GM23338 (cell line): ENCODE measurements at regions not wholly inside any gene's neighbourhood (a gene's known extent, or its start where the extent isn't known, plus 50 kb on each side); places are given as distances from the start of the nearest gene placed in this dataset.

ENCODE experiments used
- ATAC-seq: fragments of 200-7000 bp; cut with Tn5 transposase; 3 replicates; pipeline ENCODE4 v1.9.1; 2020
- DNase-seq: peaks from one replicate; pipeline ENCODE4 v3.0.0-alpha.2; 2015; ENCODE audit warnings: low spot score
- H2AFZ ChIP-seq: fragments of 200-600 bp; sonication (generic); 2 replicates; pipeline ENCODE4 v1.8.0; 2016; ENCODE audit warnings: antibody characterized with exemption, mild to moderate bottlenecking, moderate library complexity
- H3F3A ChIP-seq: fragments of 200-600 bp; sonication (generic); replicated peaks from 2 replicates; pipeline ENCODE4 v1.8.0; 2017; ENCODE audit warnings: antibody characterized with exemption, mixed run types, low read depth
- H3K27ac ChIP-seq: fragments of 200-600 bp; sonication (generic); 2 replicates; pipeline ENCODE4 v1.6.1; 2016; ENCODE audit warnings: low read depth
- H3K27me3 ChIP-seq: fragments of 200-600 bp; sonication (generic); 2 replicates; pipeline ENCODE4 v1.8.0; 2016; ENCODE audit warnings: mild to moderate bottlenecking, mixed run types, moderate library complexity; ENCODE audit not compliant: insufficient read depth
- H3K36me3 ChIP-seq: fragments of 200-600 bp; sonication (generic); 2 replicates; pipeline ENCODE4 v1.8.0; 2016; ENCODE audit warnings: mild to moderate bottlenecking; ENCODE audit not compliant: insufficient read depth
- H3K4me1 ChIP-seq: fragments of 200-600 bp; sonication (generic); 2 replicates; pipeline ENCODE4 v1.8.0; 2016; ENCODE audit warnings: mild to moderate bottlenecking, moderate library complexity; ENCODE audit not compliant: insufficient read depth
- H3K4me2 ChIP-seq: fragments of 200-600 bp; sonication (generic); 2 replicates; pipeline ENCODE4 v1.7.1; 2017; ENCODE audit warnings: mixed run types
- H3K4me3 ChIP-seq: fragments of 200-600 bp; sonication (generic); 2 replicates; pipeline ENCODE4 v1.6.1; 2016; ENCODE audit warnings: mixed run types
- H3K79me2 ChIP-seq: fragments of 200-600 bp; sonication (generic); replicated peaks from 2 replicates; pipeline ENCODE4 v1.8.0; 2017; ENCODE audit warnings: mild to moderate bottlenecking; ENCODE audit not compliant: insufficient read depth
- H3K9me2 ChIP-seq: fragments of 200-600 bp; sonication (generic); 2 replicates; pipeline ENCODE4 v1.8.0; 2017; ENCODE audit not compliant: insufficient read depth
- H4K20me1 ChIP-seq: fragments of 200-600 bp; sonication (generic); replicated peaks from 2 replicates; pipeline ENCODE4 v1.8.0; 2017; ENCODE audit warnings: mild to moderate bottlenecking; ENCODE audit not compliant: insufficient read depth
- H3K27ac Mint-ChIP-seq: 2 replicates; pipeline ENCODE4 v1.8.0; 2020; ENCODE audit warnings: inconsistent platforms, mild to moderate bottlenecking, moderate library complexity, mixed read lengths
- H3K27me3 Mint-ChIP-seq: 3 replicates; pipeline ENCODE4 v1.8.0; 2022; ENCODE audit warnings: low read depth, mild to moderate bottlenecking, moderate library complexity, mixed read lengths, inconsistent platforms; ENCODE audit not compliant: insufficient read depth, poor library complexity
- H3K36me3 Mint-ChIP-seq: 3 replicates; pipeline ENCODE4 v1.8.0; 2021; ENCODE audit warnings: low read depth, mild to moderate bottlenecking, inconsistent platforms, moderate library complexity, mixed read lengths
- H3K4me1 Mint-ChIP-seq: 3 replicates; pipeline ENCODE4 v1.8.0; 2020; ENCODE audit warnings: mild to moderate bottlenecking, inconsistent platforms, mixed read lengths
- H3K4me3 Mint-ChIP-seq: 3 replicates; pipeline ENCODE4 v1.8.0; 2021; ENCODE audit warnings: moderate library complexity, mild to moderate bottlenecking, inconsistent platforms, mixed read lengths
- H3K9me3 Mint-ChIP-seq: 3 replicates; pipeline ENCODE4 v1.8.0; 2020; ENCODE audit warnings: moderate library complexity, mild to moderate bottlenecking, inconsistent platforms, mixed read lengths
- CREB1 ChIP-seq: fragments of 250-450 bp; sonication (Bioruptor Pico); IDR thresholded peaks from 2 replicates; pipeline ENCODE4 v1.5.0; 2020; ENCODE audit warnings: low read depth, mild to moderate bottlenecking, moderate library complexity
- CTCF ChIP-seq, 2 experiments: fragments of 200-600 bp in 1 of 2; sonication (generic) in 1 of 2; conservative IDR thresholded peaks; 2 replicates each; pipeline versions ENCODE4 v1.5.1 to v1.6.1; 2016 to 2017; ENCODE audit warnings: antibody characterized with exemption in 2 of 2, low read depth in 2 of 2, mild to moderate bottlenecking in 2 of 2, moderate library complexity in 1 of 2
- EZH2phosphoT487 ChIP-seq: fragments of 200-600 bp; sonication (generic); IDR thresholded peaks from one replicate; pipeline ENCODE4 v1.8.1; 2018; ENCODE audit warnings: antibody characterized with exemption; ENCODE audit not compliant: unreplicated experiment
- JUNB ChIP-seq: IDR thresholded peaks from one replicate; pipeline ENCODE4 v1.6.1; 2016; ENCODE audit warnings: antibody characterized with exemption; ENCODE audit not compliant: unreplicated experiment
- NANOG ChIP-seq: IDR thresholded peaks from 2 replicates; pipeline ENCODE4 v1.6.1; 2016; ENCODE audit warnings: antibody characterized with exemption, borderline replicate concordance
- POLR2AphosphoS5 ChIP-seq: IDR thresholded peaks from 2 replicates; pipeline ENCODE4 v1.6.1; 2016; ENCODE audit warnings: antibody characterized with exemption, low read depth
- REST ChIP-seq: IDR thresholded peaks from one replicate; pipeline ENCODE4 v1.6.1; 2018; ENCODE audit warnings: antibody characterized with exemption; ENCODE audit not compliant: unreplicated experiment
- STAT1 ChIP-seq: IDR thresholded peaks from one replicate; pipeline ENCODE4 v1.6.1; 2016; ENCODE audit warnings: antibody characterized with exemption; ENCODE audit not compliant: unreplicated experiment
- ZNF462 ChIP-seq: fragments of 250-450 bp; sonication (Bioruptor Pico); IDR thresholded peaks from 2 replicates; pipeline ENCODE4 v1.5.0; 2020; ENCODE audit warnings: mild to moderate bottlenecking, moderate library complexity
- TF ChIP-seq, protein P1 (sequence below): IDR thresholded peaks from 2 replicates; pipeline ENCODE4 v1.6.1; 2016; ENCODE audit warnings: antibody characterized with exemption

GRCh38 chr3:45325676-45326075 is 62.7 kb upstream of the LARS2 start (continued):
- no peak for TF ChIP-seq ZNF462
- TF ChIP-seq, protein P1, sequence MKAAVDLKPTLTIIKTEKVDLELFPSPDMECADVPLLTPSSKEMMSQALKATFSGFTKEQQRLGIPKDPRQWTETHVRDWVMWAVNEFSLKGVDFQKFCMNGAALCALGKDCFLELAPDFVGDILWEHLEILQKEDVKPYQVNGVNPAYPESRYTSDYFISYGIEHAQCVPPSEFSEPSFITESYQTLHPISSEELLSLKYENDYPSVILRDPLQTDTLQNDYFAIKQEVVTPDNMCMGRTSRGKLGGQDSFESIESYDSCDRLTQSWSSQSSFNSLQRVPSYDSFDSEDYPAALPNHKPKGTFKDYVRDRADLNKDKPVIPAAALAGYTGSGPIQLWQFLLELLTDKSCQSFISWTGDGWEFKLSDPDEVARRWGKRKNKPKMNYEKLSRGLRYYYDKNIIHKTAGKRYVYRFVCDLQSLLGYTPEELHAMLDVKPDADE, result no peak
- no peak for TF ChIP-seq POLR2AphosphoS5
- no peak for TF ChIP-seq EZH2phosphoT487
- TF ChIP-seq STAT1, result no peak

- Mint-ChIP-seq H3K27me3 (peaks cover 19% of the 10 kb centered on the region), H3K27ac (no peak overlapping the region), H3K36me3 (no peaks in the 10 kb centered on the region), H3K4me1 (peaks cover 14% of the 10 kb centered on the region), H3K9me3 (no peaks in the 10 kb centered on the region), H3K4me3 (no peak overlapping the region)
- no peaks in the 10 kb centered on the region for H3K79me2 ChIP-seq
- H4K20me1 ChIP-seq, result no peaks in the 10 kb centered on the region
- H3K4me2 ChIP-seq, result no peak overlapping the region
- no peaks in the 10 kb centered on the region for H3F3A ChIP-seq
- H3K9me2 ChIP-seq, result 0 out of 2 replicates have a peak, but pooled peaks cover 5% of the 10 kb centered on the region
- no peaks in the 10 kb centered on the region for H3K27me3 ChIP-seq
- DNase-seq (no peak), ATAC-seq (no peak)
- H2AFZ ChIP-seq, result peak overlapping the region; percentile 43; the same call in 1 of the 2 replicates
- no peaks in the 10 kb centered on the region for H3K4me1 ChIP-seq
- H3K27ac ChIP-seq, result no peak overlapping the region
- no peak overlapping the region for H3K4me3 ChIP-seq
- H3K36me3 ChIP-seq, result no peaks in the 10 kb centered on the region
- TF ChIP-seq EZH2phosphoT487, result no peak
- no peak for TF ChIP-seq JUNB
- TF ChIP-seq, protein P1, result no peak
- no peak for TF ChIP-seq CREB1 (CRISPR knock-in tag)
- no peak for TF ChIP-seq REST
- TF ChIP-seq CTCF (conservative IDR thresholded peaks at IDR 0.05; ENCODE audit: low read depth in 2 of 2), result no peak
- TF ChIP-seq POLR2AphosphoS5, result no peak
- no peak for TF ChIP-seq NANOG
- TF ChIP-seq STAT1, result no peak
Measured at GRCh38 chr3:45329761-45330305, 58.5 kb upstream of the LARS2 start.
